ENCODE measurements at regions not wholly inside any gene's neighbourhood (a gene's known extent, or its start where the extent isn't known, plus 50 kb on each side); places are given as distances from the start of the nearest gene placed in this dataset.

DNA sequence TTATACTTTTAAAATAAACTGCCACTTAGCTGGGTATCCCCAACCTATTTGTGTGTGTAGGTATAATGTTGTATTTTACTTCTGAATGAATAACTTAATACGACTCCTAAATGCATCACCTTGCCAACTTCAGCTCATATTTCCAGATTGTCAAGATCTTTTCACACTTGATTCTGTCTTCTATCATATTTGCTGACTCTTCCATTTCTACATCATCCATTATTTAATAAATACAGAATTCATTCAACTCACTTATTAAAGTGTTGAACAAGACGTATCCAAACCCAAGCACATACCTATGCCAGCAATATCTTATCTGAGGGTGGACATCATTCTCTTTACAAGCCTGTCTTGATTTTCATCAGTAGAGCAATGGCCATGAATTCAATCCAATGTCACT is 91.2 kb upstream of the FAM47C start:
- no peak overlapping the region for H3K27ac ChIP-seq
- DNase-seq (ENCODE audit: low spot score in 2 of 2) = no peak
- no peaks in the 10 kb centered on the region for H3K4me1 ChIP-seq
- H3K27me3 ChIP-seq = no peaks in the 10 kb centered on the region
- no peak overlapping the region for H3K4me3 ChIP-seq
- H3K9me3 ChIP-seq = no peaks in the 10 kb centered on the region
- intact Hi-C loops (cut with DNase I; ENCODE audit: low total_unique reads) = no loop called here
- H3K36me3 ChIP-seq = no peaks in the 10 kb centered on the region
- TF ChIP-seq CTCF (IDR thresholded peaks at IDR 0.05) (no peak), POLR2A (IDR thresholded peaks at IDR 0.05) (no peak)

DNA sequence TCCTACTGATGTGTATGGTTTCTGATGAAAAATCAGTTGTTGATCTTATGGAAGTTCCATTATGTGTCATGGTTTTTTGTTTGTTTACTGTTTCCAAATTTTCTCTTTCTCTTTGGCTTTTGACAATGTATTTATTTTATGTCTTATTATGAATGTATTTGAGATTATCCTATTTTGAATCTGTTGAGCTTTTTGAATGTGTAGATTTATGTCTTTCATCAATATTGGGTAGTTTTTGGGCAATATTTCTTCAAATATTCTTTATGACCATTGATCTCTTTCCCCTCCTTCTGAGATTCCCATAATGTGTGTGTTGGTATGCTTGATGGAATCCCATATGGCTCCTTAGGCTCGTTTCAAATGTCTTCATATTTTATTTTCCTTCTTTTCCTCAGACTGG is 80.5 kb upstream of the FAM47C start:
- H3K27me3 ChIP-seq = peaks cover 0 to 10% of the 10 kb centered on the region in 2 donors
- no peak overlapping the region for H3K27ac ChIP-seq
- TF ChIP-seq POLR2AphosphoS5 (IDR thresholded peaks at IDR 0.05) (no peak), CTCF (IDR thresholded peaks at IDR 0.05) (no peak), POLR2A (IDR thresholded peaks at IDR 0.05) (no peak)
- intact Hi-C loops (cut with DNase I; ENCODE audit: low total_unique reads) = no loop called here
- peaks cover 9 to 28% of the 10 kb centered on the region in 2 donors for H3K9me3 ChIP-seq
- no peak for DNase-seq (ENCODE audit: low spot score in 2 of 2)
- no peak overlapping the region for H3K4me3 ChIP-seq
- no peaks in the 10 kb centered on the region for H3K4me1 ChIP-seq
- H3K36me3 ChIP-seq = no peaks in the 10 kb centered on the region

GRCh38 chrX:36930491-36930890 is 77.7 kb upstream of the FAM47C start:
- H3K9me3 ChIP-seq = peaks cover 9 to 28% of the 10 kb centered on the region in 2 donors
- no peak overlapping the region for H3K4me3 ChIP-seq
- H3K36me3 ChIP-seq = no peaks in the 10 kb centered on the region
- intact Hi-C loops (cut with DNase I; ENCODE audit: low total_unique reads) = no loop called here
- no peak overlapping the region for H3K27ac ChIP-seq
- peaks cover 0 to 11% of the 10 kb centered on the region in 2 donors for H3K27me3 ChIP-seq
- no peak for DNase-seq (ENCODE audit: low spot score in 2 of 2)
- no peaks in the 10 kb centered on the region for H3K4me1 ChIP-seq
- TF ChIP-seq CTCF (IDR thresholded peaks at IDR 0.05) (no peak), POLR2A (IDR thresholded peaks at IDR 0.05) (no peak), POLR2AphosphoS5 (IDR thresholded peaks at IDR 0.05) (no peak)

GRCh38 chrX:36947214-36947613 is 61.0 kb upstream of the FAM47C start:
- no peak for TF ChIP-seq POLR2A (IDR thresholded peaks at IDR 0.05)
- TF ChIP-seq POLR2AphosphoS5 (IDR thresholded peaks at IDR 0.05) = no peak
- TF ChIP-seq CTCF (IDR thresholded peaks at IDR 0.05) = no peak
- H3K27ac ChIP-seq = no peak overlapping the region
- peaks cover 0 to 22% of the 10 kb centered on the region in 2 donors for H3K27me3 ChIP-seq

GRCh38 chrX:36950495-36951253 is 57.5 kb upstream of the FAM47C start:
- no peaks in the 10 kb centered on the region for H3K36me3 ChIP-seq
- no peaks in the 10 kb centered on the region for H3K9me3 ChIP-seq
- H3K27me3 ChIP-seq = peaks cover 0 to 30% of the 10 kb centered on the region in 2 donors
- no peak for DNase-seq (ENCODE audit: low spot score in 2 of 2)
- no peak for TF ChIP-seq CTCF (IDR thresholded peaks at IDR 0.05)
- TF ChIP-seq POLR2A (IDR thresholded peaks at IDR 0.05) = no peak
- no peak for TF ChIP-seq POLR2AphosphoS5 (IDR thresholded peaks at IDR 0.05)
- no peak overlapping the region for H3K27ac ChIP-seq
- intact Hi-C loops (cut with DNase I; ENCODE audit: low total_unique reads) = no loop called here
- H3K4me1 ChIP-seq = no peaks in the 10 kb centered on the region
- H3K4me3 ChIP-seq = no peak overlapping the region

More at GRCh38 chrX:36947214-36947613, 61.0 kb upstream of the FAM47C start:
- Histone ChIP-seq H3K4me3 (no peak overlapping the region), H3K9me3 (no peaks in the 10 kb centered on the region), H3K36me3 (no peaks in the 10 kb centered on the region), H3K4me1 (no peaks in the 10 kb centered on the region)
- no peak for DNase-seq (ENCODE audit: low spot score in 2 of 2)
- intact Hi-C loops (cut with DNase I; ENCODE audit: low total_unique reads) = no loop called here

Data from breast epithelium (tissue), 4 donors.